CD14-positive monocyte (primary cell): ENCODE measurements at regions not wholly inside any gene's neighbourhood (a gene's known extent, or its start where the extent isn't known, plus 50 kb on each side); places are given as distances from the start of the nearest gene placed in this dataset.

Experiments used
- DNase-seq, 3 donors: peaks; one replicate each; pipeline ENCODE4 v3.0.0-alpha.2; 2011 to 2022
- H2AFZ ChIP-seq: 2 replicates; pipeline ENCODE4 v1.6.0; 2012; ENCODE audit warnings: mild to moderate bottlenecking, low read depth, low read length, inconsistent platforms; ENCODE audit not compliant: insufficient read depth, poor library complexity, severe bottlenecking
- H3K27ac ChIP-seq, 2 donors: 1 replicate in 1 of 2; 2 replicates in 1 of 2; pipeline ENCODE4 v1.5.1; 2012 to 2013; ENCODE audit warnings: low read length in 2 of 2, control low read depth in 1 of 2, inconsistent platforms in 1 of 2, low read depth in 1 of 2, mild to moderate bottlenecking in 1 of 2
- H3K27me3 ChIP-seq, 2 donors: one replicate each; pipeline versions ENCODE4 v1.6.0 to v1.6.1; 2011 to 2013; ENCODE audit warnings: low read length in 2 of 2; ENCODE audit not compliant: control insufficient read depth in 2 of 2, insufficient read depth in 2 of 2
- H3K36me3 ChIP-seq, 2 donors: replicated peaks in 1 of 2; 1 replicate in 1 of 2; 2 replicates in 1 of 2; pipeline versions ENCODE4 v1.5.1 to v1.6.1; 2012 to 2013; ENCODE audit warnings: low read length in 2 of 2, control low read depth in 1 of 2, inconsistent platforms in 1 of 2, mild to moderate bottlenecking in 1 of 2; ENCODE audit not compliant: insufficient read depth in 2 of 2, control insufficient read depth in 1 of 2
- H3K4me1 ChIP-seq, 2 donors: 1 replicate in 1 of 2; 2 replicates in 1 of 2; pipeline versions ENCODE4 v1.5.1 to v1.6.1; 2012 to 2013; ENCODE audit warnings: low read length in 2 of 2, control low read depth in 1 of 2, inconsistent platforms in 1 of 2, mild to moderate bottlenecking in 1 of 2, moderate library complexity in 1 of 2; ENCODE audit not compliant: insufficient read depth in 2 of 2, control insufficient read depth in 1 of 2
- H3K4me2 ChIP-seq: replicated peaks from 2 replicates; pipeline ENCODE3; 2012; ENCODE audit warnings: low read length, moderate library complexity, mild to moderate bottlenecking; ENCODE audit not compliant: poor library complexity, severe bottlenecking; ENCODE audit errors: extremely low read depth
- H3K4me3 ChIP-seq, 3 experiments: fragments of 200-600 bp in 1 of 3; sonication (generic) in 1 of 3; replicated peaks in 1 of 3; 1 replicate in 2 of 3; 2 replicates in 1 of 3; pipeline ENCODE4 v1.5.1; 2011 to 2013; ENCODE audit warnings: low read length in 3 of 3, mild to moderate bottlenecking in 3 of 3, control low read depth in 2 of 3, low read depth in 2 of 3, inconsistent platforms in 1 of 3, moderate library complexity in 1 of 3
- H3K79me2 ChIP-seq: 2 replicates; pipeline ENCODE4 v1.6.0; 2012; ENCODE audit warnings: mild to moderate bottlenecking, control low read depth, inconsistent platforms, low read length, moderate library complexity; ENCODE audit not compliant: insufficient read depth
- H3K9ac ChIP-seq: 2 replicates; pipeline ENCODE4 v1.6.0; 2017; ENCODE audit warnings: low read length, mild to moderate bottlenecking; ENCODE audit not compliant: insufficient read depth, poor library complexity, severe bottlenecking
- H3K9me3 ChIP-seq, 2 donors: replicated peaks in 1 of 2; 1 replicate in 1 of 2; 2 replicates in 1 of 2; pipeline versions ENCODE4 v1.5.1 to v1.6.1; 2012 to 2013; ENCODE audit warnings: low read length in 2 of 2, control low read depth in 1 of 2; ENCODE audit not compliant: control insufficient read depth in 1 of 2, insufficient read depth in 1 of 2
- H4K20me1 ChIP-seq: 2 replicates; pipeline ENCODE4 v1.6.0; 2012; ENCODE audit warnings: mild to moderate bottlenecking, low read length, control low read depth, moderate library complexity; ENCODE audit not compliant: insufficient read depth
- H3K27ac Mint-ChIP-seq, 7 donors: one replicate each; pipeline ENCODE4 v1.8.0; 2020; ENCODE audit warnings: mild to moderate bottlenecking in 7 of 7, mixed read lengths in 7 of 7, moderate library complexity in 6 of 7, inconsistent platforms in 2 of 7
- H3K27me3 Mint-ChIP-seq, 3 donors: one replicate each; pipeline ENCODE4 v1.8.0; 2021 to 2022; ENCODE audit warnings: low read depth in 3 of 3, mild to moderate bottlenecking in 3 of 3, mixed read lengths in 3 of 3, moderate library complexity in 3 of 3, inconsistent platforms in 1 of 3
- H3K36me3 Mint-ChIP-seq, 2 donors: one replicate each; pipeline ENCODE4 v1.8.0; 2020; ENCODE audit warnings: mixed read lengths in 2 of 2, inconsistent platforms in 1 of 2, mild to moderate bottlenecking in 1 of 2
- H3K4me1 Mint-ChIP-seq: one replicate; pipeline ENCODE4 v1.8.0; 2020; ENCODE audit warnings: mild to moderate bottlenecking, mixed read lengths
- H3K4me3 Mint-ChIP-seq, 2 donors: one replicate each; pipeline ENCODE4 v1.8.0; 2020; ENCODE audit warnings: mild to moderate bottlenecking in 2 of 2, mixed read lengths in 2 of 2, moderate library complexity in 1 of 2
- H3K9me3 Mint-ChIP-seq, 7 donors: one replicate each; pipeline ENCODE4 v1.8.0; 2020 to 2022; ENCODE audit warnings: mixed read lengths in 7 of 7, mild to moderate bottlenecking in 6 of 7, moderate library complexity in 6 of 7, inconsistent platforms in 2 of 7
- CTCF ChIP-seq: fragments of 200-600 bp; IDR thresholded peaks from one replicate; pipeline ENCODE4 v1.8.0; 2022; ENCODE audit warnings: antibody characterized with exemption, mild to moderate bottlenecking
- WGBS: methylation state at CpG from one replicate; pipeline ENCODE4 v1.1.5; 2013; ENCODE audit warnings: missing lambda C conversion rate; ENCODE audit not compliant: insufficient coverage; 5-methylcytosine and 5-hydroxymethylcytosine counted together
- intact Hi-C, 2 donors: fragments of 100-400 bp; cut with micrococcal nuclease; formaldehyde crosslinking; loops; one replicate each; pipeline versions ENCODE4 v1.15.0 to v1.15.1; 2023

GRCh38 chr14:71665781-71666180 is 266.4 kb upstream of the RGS6 start:
- Mint-ChIP-seq H3K9me3 (no peaks in the 10 kb centered on the region), H3K36me3 (peaks cover 64 to 66% of the 10 kb centered on the region in 2 donors), H3K27ac (no peak overlapping the region), H3K4me1 (no peaks in the 10 kb centered on the region), H3K27me3 (no peaks in the 10 kb centered on the region), H3K4me3 (no peak overlapping the region)
- Histone ChIP-seq H4K20me1 (no peaks in the 10 kb centered on the region), H3K4me1 (no peaks in the 10 kb centered on the region), H3K9ac (no peak overlapping the region), H2AFZ (no peak overlapping the region), H3K4me3 (no peak overlapping the region), H3K9me3 (no peaks in the 10 kb centered on the region), H3K27ac (no peak overlapping the region), H3K27me3 (no peaks in the 10 kb centered on the region), H3K36me3 (peaks cover 36 to 80% of the 10 kb centered on the region in 2 donors), H3K4me2 (no peak overlapping the region), H3K79me2 (no peaks in the 10 kb centered on the region)
- intact Hi-C loops, result no loop called here
- DNase-seq, result no peak
- no peak for TF ChIP-seq CTCF
- WGBS, result no CpG with 5 or more reads among the region's 2 CpGs

- Histone ChIP-seq H3K79me2 (no peaks in the 10 kb centered on the region), H3K27me3 (no peaks in the 10 kb centered on the region), H3K9me3 (no peaks in the 10 kb centered on the region), H2AFZ (no peak overlapping the region), H3K27ac (no peak overlapping the region), H4K20me1 (no peaks in the 10 kb centered on the region), H3K36me3 (peaks cover 34 to 80% of the 10 kb centered on the region in 2 donors), H3K9ac (no peak overlapping the region), H3K4me2 (no peak overlapping the region), H3K4me1 (no peaks in the 10 kb centered on the region), H3K4me3 (no peak overlapping the region)
- H3K9me3 Mint-ChIP-seq, result no peaks in the 10 kb centered on the region
- H3K27ac Mint-ChIP-seq, result peak overlapping the region in 1 of 7 donors; percentile 79
- no peak for TF ChIP-seq CTCF
- WGBS, result no CpG with 5 or more reads among the region's 2 CpGs
- intact Hi-C loops, result no loop called here
- H3K4me1 Mint-ChIP-seq, result no peaks in the 10 kb centered on the region
- H3K4me3 Mint-ChIP-seq, result no peak overlapping the region
- no peak for DNase-seq
- H3K36me3 Mint-ChIP-seq, result peaks cover 64 to 66% of the 10 kb centered on the region in 2 donors
- H3K27me3 Mint-ChIP-seq, result no peaks in the 10 kb centered on the region
Observed at GRCh38 chr14:71666571-71667145, 265.6 kb upstream of the RGS6 start.
